MM.1S (cell line): ENCODE measurements at regions not wholly inside any gene's neighbourhood (a gene's known extent, or its start where the extent isn't known, plus 50 kb on each side); places are given as distances from the start of the nearest gene placed in this dataset.

Experiments
- CTCF ChIP-seq: fragments of 300-600 bp; sonication (generic); IDR thresholded peaks from 2 replicates; pipeline ENCODE4 v1.5.1; 2016; ENCODE audit warnings: antibody characterized with exemption, low read length, mixed read lengths
- EZH2 ChIP-seq: fragments of 300-600 bp; sonication (generic); optimal IDR thresholded peaks from 2 replicates; pipeline ENCODE3; 2017; ENCODE audit warnings: low read depth, mild to moderate bottlenecking, antibody characterized with exemption, low read length, mixed read lengths

DNA sequence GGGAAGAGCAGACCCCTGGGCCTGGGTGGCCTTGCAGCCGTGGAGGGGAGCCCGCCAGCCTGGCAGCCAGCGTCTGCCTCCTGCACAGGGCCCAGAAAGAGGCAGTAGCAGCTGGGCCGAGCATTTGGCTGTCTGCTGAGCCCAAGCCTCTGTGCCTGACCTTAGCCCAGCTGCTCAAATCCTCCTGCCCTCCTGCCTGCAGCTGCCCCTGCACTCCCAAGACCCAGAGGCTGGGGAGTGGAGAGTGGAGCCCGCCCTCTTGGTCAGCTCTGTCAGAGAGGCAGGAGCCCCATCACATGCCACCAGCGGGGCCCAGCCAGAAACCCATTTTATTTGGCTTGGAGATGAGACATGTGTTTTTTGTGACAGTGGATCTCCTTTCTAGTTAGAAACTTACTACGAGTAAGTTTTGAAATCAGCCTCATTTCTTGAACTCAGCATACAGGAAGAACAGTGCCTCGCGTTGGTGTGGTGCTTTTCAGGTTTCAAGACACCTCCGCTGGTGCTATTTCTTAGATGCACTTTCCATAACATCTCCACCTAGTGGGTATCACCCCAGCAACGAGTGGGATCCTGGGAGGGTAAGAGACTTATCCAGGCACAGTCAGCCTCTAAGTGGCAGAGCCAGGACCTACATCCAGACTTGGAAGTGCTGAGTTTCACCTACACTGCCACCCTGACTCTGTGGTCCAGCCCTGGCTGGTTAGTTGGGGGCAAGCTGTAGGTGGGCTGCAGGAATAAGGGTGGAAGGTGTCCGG lies 477.1 kb downstream of the RPS24 start:
- no peak for TF ChIP-seq EZH2
- no peak for TF ChIP-seq CTCF
